GM21619 (cell line): ENCODE measurements at regions not wholly inside any gene's neighbourhood (a gene's known extent, or its start where the extent isn't known, plus 50 kb on each side); places are given as distances from the start of the nearest gene placed in this dataset.
"Not testable (repeated sequence)": the region's sequence is repeated elsewhere in the genome, so short reads cannot be mapped to it uniquely, and the experiment has no call there.

Source experiments
- ATAC-seq: cut with Tn5 transposase; IDR thresholded peaks from one replicate; pipeline ENCODE4 v1.9.1; 2021; ENCODE audit not compliant: unreplicated experiment

- ATAC-seq = no peak
Measured at GRCh38 chr9:22649384-22649783, 202.8 kb downstream of the DMRTA1 start.

- no peak for ATAC-seq
Measured at GRCh38 chr9:22650145-22650544, 203.5 kb downstream of the DMRTA1 start.

GRCh38 chr9:22650946-22651345 lies 204.3 kb downstream of the DMRTA1 start:
- ATAC-seq = no peak

DNA sequence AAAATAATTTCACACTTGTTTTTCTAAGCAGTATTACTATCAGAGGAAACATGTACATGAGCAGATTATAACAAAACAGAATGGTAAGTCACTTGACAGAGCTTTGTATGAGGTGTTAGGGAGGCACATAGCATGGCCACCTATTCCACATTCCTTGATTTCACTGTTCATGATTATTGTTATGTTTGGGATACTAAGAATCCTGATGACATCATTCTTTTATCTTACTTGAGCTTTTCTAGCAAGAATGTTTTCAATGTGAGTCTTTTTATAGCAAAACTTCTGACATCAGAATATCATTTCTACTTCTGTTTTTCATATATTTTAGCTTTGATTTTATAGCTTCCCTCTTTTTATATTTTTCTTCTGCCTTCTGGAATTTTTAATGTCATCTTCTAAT lies 208.2 kb downstream of the DMRTA1 start:
- no peak for ATAC-seq

DNA sequence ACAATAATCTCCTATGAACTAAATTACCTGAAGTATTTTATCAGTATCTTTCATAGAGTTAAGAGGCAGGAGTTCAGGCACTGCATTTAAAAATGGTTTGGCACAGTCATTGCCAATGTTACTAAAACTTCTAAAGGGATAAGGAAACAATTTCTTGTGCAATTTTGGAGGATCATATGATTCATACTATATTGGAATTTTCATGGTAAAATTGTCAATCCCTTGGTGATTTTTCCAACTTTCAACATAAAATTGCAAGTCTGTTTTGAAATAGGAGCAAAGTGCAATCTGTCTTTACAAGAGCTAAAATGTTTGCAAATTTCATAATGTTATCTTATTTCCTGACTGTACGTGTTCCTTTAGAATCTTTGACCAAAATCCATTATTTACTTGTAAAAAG lies 211.1 kb downstream of the DMRTA1 start:
- ATAC-seq = no peak

- not testable (repeated sequence) for ATAC-seq
Measured at GRCh38 chr9:22658484-22658883, 211.9 kb downstream of the DMRTA1 start.

DNA sequence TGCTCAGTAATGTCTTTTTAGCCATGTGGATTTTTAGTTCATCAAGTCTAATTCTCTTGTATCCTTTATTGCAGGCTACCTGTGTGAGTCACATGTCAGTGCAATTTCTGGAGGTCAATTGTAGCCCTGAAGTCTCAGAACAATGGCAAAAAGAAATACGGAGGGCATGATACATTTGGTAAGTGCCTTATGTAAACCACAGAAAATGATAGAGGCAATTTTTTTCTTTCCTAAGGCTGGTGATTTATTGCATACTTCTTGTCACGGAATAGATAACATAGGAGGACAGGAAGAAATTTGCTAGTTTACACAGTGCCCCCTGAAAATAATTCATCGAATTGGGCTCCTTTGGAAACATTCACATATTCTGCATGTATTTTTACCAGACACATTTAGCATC lies 235.9 kb downstream of the DMRTA1 start:
- no peak for ATAC-seq

- no peak for ATAC-seq
Measured at GRCh38 chr9:22682961-22683699, 236.5 kb downstream of the DMRTA1 start.

DNA sequence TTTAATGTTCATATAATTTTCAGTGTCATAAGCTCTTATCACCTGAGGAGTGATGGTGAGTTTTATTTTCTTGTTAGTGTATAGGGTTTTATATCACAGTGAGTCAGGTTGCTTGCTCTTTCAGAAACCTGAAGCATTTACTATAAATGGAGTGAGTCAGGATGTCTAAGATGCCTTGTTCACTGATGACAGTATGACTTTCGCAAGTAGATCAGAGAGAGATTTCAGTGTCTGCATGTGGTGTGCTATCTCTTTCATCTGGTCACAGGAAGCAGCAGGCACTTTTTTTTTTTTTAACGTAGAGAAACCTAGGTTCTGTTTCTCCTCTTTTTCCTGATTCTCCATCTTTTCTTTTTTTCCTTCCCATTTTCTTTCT lies 237.1 kb downstream of the DMRTA1 start:
- ATAC-seq = no peak

- ATAC-seq = no peak
Measured at GRCh38 chr9:22693156-22693555, 246.5 kb downstream of the DMRTA1 start.

GRCh38 chr9:22700171-22700570 lies 253.5 kb downstream of the DMRTA1 start:
- no peak for ATAC-seq

DNA sequence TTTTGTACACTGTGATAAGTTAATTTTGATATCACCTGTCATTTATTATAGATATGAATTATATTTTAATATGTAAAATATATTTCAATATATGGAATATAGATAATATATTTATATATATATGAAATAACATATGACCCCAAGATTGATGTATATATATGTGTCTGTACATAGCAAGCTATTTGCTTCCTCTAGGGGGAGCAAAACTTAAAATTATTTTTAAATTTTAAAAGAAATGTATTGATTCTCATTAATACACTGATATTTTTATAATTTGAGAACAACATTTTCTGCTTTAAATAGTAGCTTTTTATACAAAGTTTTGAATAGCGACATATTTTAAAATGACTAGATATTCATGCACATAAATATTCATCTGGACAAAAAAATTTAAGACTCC lies 272.0 kb downstream of the DMRTA1 start:
- no peak for ATAC-seq

- no peak for ATAC-seq
Measured at GRCh38 chr9:22722492-22722891, 275.9 kb downstream of the DMRTA1 start.

DNA sequence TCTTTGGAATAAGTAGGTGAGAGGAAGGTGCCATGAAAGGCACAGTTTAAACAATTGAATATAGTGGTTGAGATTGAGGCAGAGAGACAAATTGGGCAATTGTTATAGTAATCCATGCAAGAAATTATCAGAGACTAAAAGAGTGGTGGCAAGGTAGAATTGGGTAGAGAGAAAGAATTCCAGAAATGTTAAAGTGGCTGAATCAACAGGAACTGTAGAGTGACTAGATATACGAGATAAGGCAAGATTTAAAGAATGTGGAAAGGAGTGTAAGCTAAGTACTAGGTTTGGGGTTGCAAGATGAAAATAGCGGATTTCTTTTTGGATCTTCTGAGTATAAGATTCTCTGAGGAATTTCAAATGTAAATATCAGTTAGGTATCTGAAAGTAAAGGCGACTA lies 285.2 kb downstream of the DMRTA1 start:
- no peak for ATAC-seq

DNA sequence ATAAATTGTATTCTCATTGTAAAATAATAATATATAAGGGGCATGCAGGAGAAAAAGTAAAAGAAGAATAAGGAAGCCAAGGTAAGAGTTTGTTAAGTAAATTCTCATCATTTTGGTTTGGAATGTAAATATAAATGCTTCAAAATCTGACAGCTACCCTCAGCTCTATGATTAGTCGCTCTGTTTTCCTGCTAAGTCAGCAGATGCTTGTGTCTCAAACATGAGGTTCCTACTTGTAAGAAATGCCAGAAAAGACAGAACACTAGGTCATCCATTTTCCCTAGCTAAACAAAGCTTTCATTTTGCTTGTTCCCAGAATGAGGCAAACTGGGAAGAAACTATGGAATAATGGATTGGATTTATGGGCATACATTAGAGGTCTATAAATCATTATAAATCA lies 293.1 kb downstream of the DMRTA1 start:
- ATAC-seq = no peak

GRCh38 chr9:22740781-22741180 lies 294.2 kb downstream of the DMRTA1 start:
- no peak for ATAC-seq

GRCh38 chr9:22742401-22742800 lies 295.8 kb downstream of the DMRTA1 start:
- no peak for ATAC-seq

GRCh38 chr9:22773501-22774220 lies 327.0 kb downstream of the DMRTA1 start:
- ATAC-seq = no peak

DNA sequence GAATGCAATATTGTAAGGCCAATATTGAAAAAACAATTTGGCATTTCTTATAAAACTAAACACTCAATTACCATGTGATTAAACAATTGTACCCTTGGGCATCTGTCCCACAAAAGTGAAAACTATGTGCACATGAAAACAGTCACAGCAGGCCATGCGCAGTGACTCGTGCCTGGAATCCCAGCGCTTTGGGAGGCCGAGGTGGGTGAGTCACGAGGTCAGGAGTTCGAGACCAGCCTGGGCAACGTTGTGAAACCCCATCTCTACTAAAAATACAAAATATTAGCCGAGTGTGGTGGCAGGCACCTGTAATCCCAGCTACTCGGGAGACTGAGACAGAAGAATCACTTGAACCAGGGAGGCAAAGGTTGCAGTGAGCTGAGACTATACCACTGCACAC lies 343.7 kb downstream of the DMRTA1 start:
- ATAC-seq = no peak

- ATAC-seq = no peak
Measured at GRCh38 chr9:22808876-22809275, 362.3 kb downstream of the DMRTA1 start.

GRCh38 chr9:22809371-22809770 lies 362.7 kb downstream of the DMRTA1 start:
- ATAC-seq = no peak

GRCh38 chr9:22813529-22813928 lies 366.9 kb downstream of the DMRTA1 start:
- ATAC-seq = no peak

GRCh38 chr9:22815246-22815645 lies 368.6 kb downstream of the DMRTA1 start:
- no peak for ATAC-seq
